ENCODE measurements at regions not wholly inside any gene's neighbourhood (a gene's known extent, or its start where the extent isn't known, plus 50 kb on each side); places are given as distances from the start of the nearest gene placed in this dataset.

DNA sequence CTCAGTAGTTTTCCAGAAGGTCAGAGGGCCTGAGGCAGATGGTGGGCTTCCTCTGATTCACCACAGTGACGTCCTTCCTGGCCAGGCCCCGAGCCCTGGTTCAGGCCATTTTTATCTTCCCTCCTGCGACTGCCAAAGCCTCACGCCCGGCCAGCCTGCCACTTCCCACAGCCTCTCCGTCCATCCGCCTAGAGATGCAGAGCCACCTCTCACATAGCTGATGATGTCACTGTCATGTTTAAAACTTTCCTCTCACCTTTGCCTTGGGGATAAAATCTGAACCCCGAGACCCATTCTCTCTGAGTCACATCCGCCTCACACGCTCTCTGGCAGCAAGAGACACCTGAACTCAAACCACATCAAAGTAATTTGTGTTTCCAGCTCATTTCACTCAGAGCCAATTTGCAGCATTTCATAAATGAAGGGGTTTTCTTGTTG lies 175.3 kb downstream of the QDPR start:
- DNase-seq (ENCODE audit: low spot score) = peak; percentile 89

DNA sequence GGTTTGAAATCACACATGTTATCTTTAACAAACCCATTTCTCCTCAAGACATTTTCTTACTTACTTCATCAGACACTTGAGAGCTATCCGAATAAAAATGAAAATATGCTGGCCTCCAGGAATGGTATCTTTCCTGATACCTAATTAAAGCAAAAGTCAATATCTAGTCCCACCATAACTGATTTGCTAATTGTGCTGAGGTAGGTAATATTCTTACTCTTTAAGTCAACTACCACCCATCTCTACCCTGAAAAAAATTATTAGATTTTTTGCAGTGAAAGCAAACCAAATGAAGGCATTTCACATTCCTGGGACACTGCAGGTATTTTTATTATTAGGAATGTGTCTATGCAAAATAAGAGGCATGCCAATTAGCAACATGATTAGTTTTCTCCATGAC lies 175.8 kb downstream of the QDPR start:
- DNase-seq (ENCODE audit: low spot score) = no peak

DNA sequence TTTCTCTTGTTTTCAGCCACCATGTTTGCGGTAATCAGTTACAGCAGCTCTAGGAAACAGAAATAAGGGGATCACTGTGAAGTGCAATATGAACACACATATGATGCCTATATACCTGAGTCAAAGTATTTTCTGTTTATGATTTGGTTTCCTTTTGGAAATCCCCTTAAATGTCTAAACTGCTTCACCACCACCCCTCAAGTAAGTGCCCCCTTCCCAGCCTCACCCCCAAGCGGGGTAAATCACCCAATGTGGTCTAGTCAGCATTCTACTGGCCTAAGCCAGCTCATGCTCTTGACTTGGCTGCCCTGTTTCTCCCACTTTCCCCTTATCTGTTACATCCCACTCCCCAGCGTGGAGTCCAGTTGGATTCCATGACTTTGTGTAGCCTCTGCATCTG lies 176.5 kb downstream of the QDPR start:
- no peak for DNase-seq (ENCODE audit: low spot score)

DNA sequence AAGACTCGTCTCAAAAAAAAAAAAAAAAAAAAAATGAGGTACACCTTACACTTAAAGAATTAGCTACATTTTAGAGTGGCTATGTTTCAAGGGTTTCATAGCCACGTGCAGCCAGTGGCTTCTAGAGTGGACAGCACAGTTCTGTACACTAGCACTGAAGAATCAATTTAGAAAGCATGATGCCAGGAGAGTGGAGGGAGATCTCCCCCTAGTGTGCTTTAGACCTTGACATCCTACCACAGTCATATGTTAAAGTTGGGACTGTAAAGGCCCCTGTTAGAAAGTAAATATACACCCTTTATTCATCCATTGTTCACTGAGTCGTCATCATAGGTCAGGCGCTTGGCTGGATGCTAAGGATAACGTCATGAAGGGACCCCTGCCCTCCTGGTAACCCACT lies 179.4 kb downstream of the QDPR start:
- no peak for DNase-seq (ENCODE audit: low spot score)

DNA sequence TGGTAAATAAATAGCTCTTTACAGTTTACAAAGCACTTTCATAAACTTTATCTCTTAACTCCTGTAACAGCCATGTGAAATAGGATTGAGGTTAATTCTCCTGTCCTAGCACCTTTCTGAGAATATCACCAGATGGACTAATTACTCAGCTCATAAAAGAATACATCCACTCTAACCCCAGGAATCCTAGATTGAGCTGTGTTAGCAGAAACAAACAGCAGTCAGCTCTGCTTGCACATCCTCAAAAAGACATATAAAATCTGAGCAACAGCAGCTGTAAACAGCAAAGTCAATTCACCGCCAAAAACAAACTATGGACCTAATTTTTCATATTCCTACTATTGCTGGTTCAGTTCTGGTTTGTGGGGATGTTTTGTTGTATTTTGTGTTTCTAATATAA lies 182.8 kb downstream of the QDPR start:
- DNase-seq (ENCODE audit: low spot score) = no peak

GRCh38 chr4:17328141-17328815 lies 183.6 kb downstream of the QDPR start:
- DNase-seq (ENCODE audit: low spot score) = no peak

GRCh38 chr4:17327591-17327990 lies 184.3 kb downstream of the QDPR start:
- no peak for DNase-seq (ENCODE audit: low spot score)

GRCh38 chr4:17326756-17327155 lies 185.1 kb downstream of the QDPR start:
- no peak for DNase-seq (ENCODE audit: low spot score)

GRCh38 chr4:17325098-17325497 lies 186.8 kb downstream of the QDPR start:
- DNase-seq (ENCODE audit: low spot score) = no peak

DNA sequence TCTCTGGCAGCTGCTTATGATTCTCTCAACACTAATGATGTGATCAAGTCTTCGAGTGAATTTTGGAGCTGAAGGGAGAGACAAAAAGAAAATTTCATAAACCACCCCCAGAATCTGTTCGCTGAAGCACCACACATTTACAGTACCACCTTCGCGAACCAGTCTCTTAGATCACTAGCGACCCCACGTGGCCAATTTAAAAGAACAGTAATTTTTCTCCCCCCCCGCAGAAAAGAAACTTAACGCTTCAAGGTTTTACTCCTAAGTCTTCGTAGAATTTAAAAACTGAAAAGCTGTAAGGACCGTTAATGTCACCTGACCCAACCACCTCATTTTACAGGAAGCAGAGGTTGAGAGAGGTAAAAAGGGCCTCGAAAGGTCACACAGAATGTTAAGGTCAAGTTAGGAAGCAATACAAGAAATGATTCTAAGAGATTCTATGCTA lies 187.5 kb downstream of the QDPR start:
- DNase-seq (ENCODE audit: low spot score) = peak; percentile 37

- DNase-seq (ENCODE audit: low spot score) = no peak
These were observed 188.1 kb downstream of the QDPR start for GRCh38 chr4:17323554-17324385.

DNA sequence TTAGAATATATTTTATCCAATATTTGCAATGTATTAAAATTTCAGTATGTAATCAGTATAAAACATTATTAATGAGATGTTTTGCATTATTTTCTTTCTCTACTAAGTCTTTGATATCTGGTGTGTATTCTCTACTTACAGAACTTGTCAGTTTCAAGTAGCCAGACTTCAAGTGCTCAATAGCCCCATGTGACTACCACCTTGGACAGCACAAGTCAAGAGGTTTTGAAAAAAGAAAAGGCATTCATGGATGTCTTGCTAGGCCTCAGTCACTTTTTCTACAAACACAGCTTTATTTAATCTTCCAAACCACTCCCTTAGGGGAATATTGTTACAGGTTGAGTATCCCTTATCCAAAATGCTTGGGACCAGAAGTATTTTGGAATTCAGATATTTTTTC lies 189.4 kb downstream of the QDPR start:
- DNase-seq (ENCODE audit: low spot score) = no peak

DNA sequence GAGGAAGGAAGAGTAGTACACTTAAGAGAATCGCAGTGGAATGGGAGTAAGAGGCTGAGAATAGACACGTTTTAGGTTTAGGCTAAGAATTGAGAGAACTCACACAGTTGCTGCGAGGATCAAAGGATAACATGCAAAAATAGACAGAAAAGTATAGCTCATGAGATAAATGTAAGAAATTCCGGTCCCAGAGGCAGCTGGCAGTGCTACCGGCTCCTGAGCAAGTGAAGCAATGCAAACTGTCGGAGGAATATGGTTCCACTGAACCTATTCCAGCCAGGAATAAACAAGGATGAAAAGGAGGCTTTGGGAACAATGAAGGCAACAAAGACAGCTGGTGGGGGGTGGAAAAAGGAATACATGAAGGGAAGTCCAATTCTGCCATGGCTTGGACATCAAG lies 191.8 kb downstream of the QDPR start:
- no peak for DNase-seq (ENCODE audit: low spot score)

- DNase-seq (ENCODE audit: low spot score) = no peak
These were observed 194.4 kb downstream of the QDPR start for GRCh38 chr4:17317526-17317925.

GRCh38 chr4:17316566-17316965 lies 195.3 kb downstream of the QDPR start:
- DNase-seq (ENCODE audit: low spot score) = no peak

DNA sequence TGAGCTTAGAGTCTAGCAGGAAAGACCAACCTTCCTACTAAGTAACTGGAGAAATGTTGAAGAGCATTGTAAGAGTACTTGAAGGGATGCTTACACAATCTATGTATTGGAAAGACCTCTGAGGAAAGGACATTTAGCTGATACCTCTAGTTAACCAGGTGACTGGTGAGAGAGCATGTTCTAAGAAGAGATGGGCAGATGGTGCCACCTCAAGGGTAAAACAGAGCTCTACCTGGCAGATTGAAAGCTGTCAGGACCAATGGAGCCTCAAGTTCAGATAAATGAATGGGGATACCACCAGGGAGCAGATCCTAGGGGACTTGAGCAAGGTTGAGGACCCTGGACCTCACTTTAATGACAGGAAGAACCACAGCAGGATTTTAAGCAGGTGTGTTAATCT lies 196.4 kb downstream of the QDPR start:
- DNase-seq (ENCODE audit: low spot score) = no peak

DNA sequence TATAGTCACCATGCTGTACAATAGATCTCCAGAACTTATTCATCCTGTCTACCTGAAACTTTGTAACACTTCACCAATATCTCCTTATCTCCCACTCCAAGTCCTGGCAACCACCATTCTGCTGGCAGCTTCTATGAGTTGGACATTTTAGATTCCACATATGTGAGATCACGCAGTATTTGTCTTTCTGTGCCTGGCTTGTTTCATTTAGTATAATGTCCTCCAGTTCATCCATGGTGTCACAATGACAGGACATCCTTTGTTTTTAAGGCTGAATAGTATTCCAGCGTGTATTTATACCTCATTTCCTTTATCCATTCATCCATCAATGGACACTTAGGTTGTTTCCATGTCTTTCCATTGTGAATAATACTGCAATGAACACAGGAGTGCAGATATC lies 198.7 kb downstream of the QDPR start:
- no peak for DNase-seq (ENCODE audit: low spot score)

DNA sequence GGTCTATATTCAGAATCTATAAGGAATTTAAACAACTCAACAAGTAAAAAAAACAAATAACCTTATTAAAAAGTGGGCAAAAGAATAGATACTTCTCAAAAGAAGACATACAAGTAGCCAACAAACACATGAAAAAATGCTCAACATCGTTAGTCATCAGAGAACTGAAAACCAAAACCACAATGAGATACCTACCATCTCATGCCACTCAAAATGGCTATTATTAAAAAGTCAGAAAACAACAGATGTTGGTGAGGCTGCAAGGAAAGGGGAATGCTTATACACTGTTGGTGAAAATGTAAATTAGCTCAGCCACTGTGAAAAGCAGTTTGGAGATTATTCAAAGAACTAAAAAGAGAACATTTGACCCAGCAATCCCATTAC lies 201.6 kb downstream of the QDPR start:
- DNase-seq (ENCODE audit: low spot score) = no peak

DNA sequence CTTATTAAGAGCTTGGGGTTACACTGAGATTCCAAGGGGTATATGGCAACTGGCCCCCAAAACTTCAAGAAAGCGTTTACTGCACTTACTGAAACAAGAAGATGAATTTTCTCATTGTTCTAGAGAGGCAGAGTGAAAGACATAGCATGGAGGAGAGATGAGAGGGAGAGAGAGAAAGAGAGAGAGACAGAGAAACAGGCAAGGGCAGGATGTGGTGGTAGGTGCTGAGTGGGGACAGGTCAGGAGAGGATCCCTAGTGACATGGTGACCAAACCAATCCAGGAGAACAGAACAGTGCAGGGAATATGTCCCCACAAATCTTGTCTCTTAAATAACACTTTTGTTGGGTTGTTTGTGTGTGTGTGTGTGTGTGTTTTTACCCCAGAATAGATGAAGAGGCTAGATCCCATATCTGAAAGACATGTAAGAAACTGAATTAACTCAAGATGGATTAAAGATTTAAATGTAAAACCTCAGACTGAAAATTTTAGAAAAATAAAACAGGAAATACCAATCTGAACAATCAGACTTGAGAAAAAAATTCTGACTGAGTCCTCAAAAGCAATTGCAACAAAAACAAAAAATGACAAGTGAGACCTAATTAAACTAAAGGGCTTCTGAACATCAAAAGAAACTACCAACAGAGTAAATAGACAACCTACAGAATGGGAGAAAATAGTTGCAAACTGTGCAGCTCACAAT lies 202.2 kb downstream of the QDPR start:
- DNase-seq (ENCODE audit: low spot score) = no peak

DNA sequence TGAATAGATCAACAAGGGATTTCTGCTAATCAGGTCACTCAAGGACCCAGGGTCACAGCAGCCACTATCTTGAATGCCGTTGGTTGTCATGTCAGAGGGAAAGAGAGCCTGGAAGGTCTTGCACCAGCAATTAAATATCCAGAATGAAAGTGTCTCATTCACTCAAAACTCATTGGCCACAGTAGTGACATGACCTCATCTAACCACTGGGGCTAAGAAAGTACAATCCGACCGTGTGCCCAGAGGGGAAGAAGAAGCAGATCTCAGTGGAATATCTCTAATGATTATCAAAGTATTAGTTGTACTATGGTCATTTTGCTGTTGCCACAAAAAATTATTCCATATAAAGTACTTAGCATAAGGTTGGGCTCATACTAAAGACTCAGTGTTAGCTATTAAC lies 210.0 kb downstream of the QDPR start:
- no peak for DNase-seq (ENCODE audit: low spot score)

GRCh38 chr4:17301266-17301665 lies 210.6 kb downstream of the QDPR start:
- DNase-seq (ENCODE audit: low spot score) = no peak

GRCh38 chr4:17296921-17297890 lies 214.7 kb downstream of the QDPR start:
- DNase-seq (ENCODE audit: low spot score) = no peak
